HG02763 (cell line): ENCODE measurements at regions not wholly inside any gene's neighbourhood (a gene's known extent, or its start where the extent isn't known, plus 50 kb on each side); places are given as distances from the start of the nearest gene placed in this dataset.

Source experiments
- ATAC-seq: cut with Tn5 transposase; IDR thresholded peaks from one replicate; pipeline ENCODE4 v1.9.1; 2021; ENCODE audit warnings: mild to moderate bottlenecking, moderate library complexity; ENCODE audit not compliant: unreplicated experiment

- ATAC-seq, result no peak
Measured at GRCh38 chr5:34529581-34530331, 126.4 kb upstream of the RAI14 start.

GRCh38 chr5:34530637-34531036 lies 125.5 kb upstream of the RAI14 start:
- no peak for ATAC-seq

DNA sequence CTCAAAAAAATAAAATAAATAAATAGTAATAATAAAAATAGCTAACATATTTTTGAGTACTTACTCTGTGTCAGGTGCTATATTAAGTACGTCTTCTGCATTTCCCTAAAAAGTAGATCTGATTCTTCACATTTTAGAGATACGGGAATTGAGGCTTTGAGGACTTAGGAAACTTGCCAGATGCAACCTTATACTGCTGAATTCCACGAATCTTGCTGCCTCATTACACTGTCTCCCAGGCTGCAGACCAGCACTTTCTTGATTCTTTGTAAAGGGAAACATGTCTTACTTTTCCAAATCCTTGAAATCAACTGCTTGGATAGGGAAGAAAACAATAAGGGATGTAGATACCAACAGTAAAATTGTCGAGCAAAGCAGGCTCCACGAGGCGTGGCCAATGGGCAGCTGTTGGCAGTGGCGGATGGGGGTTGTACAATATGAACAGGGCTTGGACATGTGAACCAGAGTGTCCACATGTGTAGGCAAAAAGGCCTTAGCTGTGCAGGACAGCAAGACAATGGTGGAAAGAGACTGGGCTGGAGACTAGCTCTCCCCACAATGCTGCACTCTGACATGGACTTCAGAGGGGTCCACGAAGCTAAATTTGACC lies 124.3 kb upstream of the RAI14 start:
- ATAC-seq, result no peak

GRCh38 chr5:34533582-34534522 lies 122.3 kb upstream of the RAI14 start:
- peak; percentile 89 for ATAC-seq

DNA sequence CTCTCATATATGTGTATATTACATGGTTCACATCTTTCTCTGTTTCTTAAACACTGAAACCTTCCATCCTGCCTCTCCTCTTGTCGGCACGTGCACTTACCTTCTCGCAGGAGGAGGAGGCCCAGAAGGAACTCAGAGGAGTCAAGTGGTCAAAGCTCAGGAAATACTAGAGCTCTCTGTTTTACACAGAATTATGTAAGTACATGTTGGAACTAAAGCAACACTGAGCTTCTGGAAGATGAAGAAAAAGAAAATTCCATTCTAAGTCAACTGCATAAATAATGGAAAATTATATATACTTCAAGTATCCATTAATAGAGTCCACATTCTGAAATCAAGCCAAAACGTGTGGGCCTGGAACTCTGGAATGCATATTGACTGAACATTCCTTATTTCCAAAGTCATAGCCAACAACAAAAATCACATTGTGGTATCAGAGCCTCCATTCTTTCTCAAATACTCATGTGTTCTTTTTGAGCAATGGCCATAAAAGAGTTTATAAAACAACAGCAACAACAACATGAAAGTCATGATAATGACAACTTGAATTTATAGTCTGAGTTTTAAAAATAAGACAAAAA lies 121.5 kb upstream of the RAI14 start:
- no peak for ATAC-seq

- no peak for ATAC-seq
Measured at GRCh38 chr5:34535433-34535832, 120.7 kb upstream of the RAI14 start.

DNA sequence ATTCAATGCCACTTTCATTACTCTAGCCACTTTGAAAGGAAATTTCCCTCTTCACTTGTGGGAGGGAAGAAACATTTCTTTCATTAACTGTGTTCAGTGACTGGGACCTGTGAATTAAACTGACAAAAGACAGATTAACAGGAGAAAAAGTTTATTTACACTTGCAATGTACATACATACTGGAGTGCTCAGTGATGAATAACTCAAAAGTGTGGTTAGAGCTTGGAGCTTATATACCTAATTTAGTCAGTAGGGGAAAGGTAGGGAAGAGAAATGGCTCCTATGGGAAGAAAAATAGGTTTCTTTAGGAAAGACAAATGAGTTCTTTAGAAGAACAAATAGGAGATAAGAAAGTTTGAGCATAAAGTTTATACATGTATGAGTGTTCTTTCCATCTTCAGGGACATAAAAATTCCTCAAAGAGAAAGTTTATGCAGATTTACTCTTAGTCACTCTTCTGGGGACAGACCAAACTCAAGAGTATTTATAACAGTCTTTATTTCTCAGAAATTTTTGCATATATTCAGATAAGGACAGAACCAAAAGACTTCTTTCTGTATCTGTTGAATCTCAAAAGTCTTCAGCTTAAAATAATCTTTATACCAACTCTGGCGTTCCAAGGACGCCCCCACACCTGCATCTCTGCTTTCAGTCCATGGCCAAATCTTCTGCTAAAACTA lies 120.0 kb upstream of the RAI14 start:
- ATAC-seq, result no peak

GRCh38 chr5:34536699-34537098 lies 119.4 kb upstream of the RAI14 start:
- no peak for ATAC-seq

DNA sequence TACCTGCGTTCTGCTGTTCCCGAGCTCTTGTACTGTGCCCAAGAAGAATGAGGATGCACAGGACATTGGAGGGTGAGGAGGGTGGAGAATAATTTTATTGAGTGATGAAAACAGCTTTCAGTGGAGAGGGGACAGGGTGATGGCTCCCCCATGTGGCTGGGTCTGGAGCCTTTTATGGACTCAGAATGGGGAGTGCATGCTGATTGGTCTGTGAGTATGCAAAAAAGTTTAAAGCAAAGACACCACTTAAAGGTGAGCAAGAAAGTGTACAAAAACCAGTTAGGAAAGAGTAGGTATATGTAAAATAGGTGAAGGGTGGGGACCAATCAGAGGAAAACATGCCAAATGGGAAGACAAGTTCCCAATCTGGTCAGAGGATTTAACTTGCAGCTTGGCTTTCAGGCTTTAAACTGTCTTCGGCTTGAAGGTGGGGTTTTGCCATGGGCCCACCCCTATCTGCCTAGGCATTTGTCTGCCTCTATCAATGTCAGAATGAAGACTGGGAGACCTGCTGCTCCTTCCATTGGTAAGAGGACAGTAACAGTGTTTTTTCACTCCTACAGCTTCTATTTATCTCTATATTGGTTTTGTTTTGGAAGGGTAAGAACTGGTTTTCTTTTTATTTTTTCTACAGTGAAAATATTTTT lies 118.0 kb upstream of the RAI14 start:
- ATAC-seq, result no peak

DNA sequence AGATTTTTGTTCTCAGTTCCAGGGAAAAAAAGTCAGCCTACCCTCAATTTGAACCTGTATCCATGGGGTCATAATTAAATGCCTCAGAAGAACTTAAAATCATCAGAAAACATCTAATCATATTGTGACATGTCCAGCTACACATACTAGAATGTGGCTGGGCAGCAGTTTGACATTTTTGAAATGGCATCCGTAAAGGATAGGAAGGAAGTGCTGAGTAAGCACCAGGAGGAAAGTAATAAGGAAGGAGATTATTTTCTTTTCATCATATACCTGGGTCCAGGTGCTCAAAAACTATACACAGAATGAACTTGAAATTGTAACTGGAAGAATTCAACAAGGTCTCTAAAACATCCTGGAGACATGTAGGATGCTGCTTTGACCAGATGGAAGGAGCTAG lies 116.9 kb upstream of the RAI14 start:
- ATAC-seq, result no peak

DNA sequence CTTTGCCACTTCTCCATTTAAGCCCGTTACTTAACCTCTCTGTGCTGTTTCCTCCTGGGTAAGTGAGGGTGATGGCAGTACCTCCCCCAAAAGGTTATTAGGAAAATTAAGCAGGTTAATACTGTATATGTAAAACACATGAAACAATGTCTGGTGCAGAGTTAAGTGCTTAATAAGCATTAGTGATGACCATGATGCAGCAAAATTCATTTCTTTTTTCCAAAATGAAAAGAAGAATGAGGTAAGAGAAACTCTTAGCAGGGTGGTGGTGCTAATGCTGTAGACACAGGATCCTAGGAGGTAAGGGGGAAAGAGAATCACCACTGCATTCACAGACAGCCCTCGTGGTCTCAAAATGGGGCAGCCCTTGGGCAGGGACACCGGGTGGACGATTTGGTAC lies 115.1 kb upstream of the RAI14 start:
- no peak for ATAC-seq

- ATAC-seq, result no peak
Measured at GRCh38 chr5:34542818-34543217, 113.3 kb upstream of the RAI14 start.

- ATAC-seq, result no peak
Measured at GRCh38 chr5:34543687-34544086, 112.4 kb upstream of the RAI14 start.

DNA sequence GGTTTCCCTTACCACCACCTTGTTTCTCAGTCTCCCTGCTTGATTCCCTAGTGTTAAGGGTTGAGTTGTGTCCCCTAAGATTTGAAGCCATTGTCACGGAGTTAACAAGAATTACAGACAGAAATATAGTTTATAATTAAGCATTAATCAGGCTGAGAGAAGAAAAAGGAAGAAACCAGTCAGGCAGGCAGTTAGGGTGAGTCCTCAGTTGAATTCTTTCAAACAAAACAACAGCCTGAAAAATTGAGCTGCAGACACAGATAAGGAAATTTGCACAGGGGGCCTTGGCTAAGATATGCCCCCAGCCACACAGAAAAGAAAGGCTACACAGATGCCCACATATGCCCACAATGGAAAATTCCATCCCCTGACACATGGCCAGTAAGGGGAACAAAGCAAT lies 111.7 kb upstream of the RAI14 start:
- no peak for ATAC-seq

- no peak for ATAC-seq
Measured at GRCh38 chr5:34545164-34545563, 111.0 kb upstream of the RAI14 start.

- ATAC-seq, result no peak
Measured at GRCh38 chr5:34545626-34546025, 110.5 kb upstream of the RAI14 start.

- ATAC-seq, result no peak
Measured at GRCh38 chr5:34547300-34548085, 108.6 kb upstream of the RAI14 start.

GRCh38 chr5:34548086-34548403 lies 108.1 kb upstream of the RAI14 start:
- ATAC-seq, result no peak

DNA sequence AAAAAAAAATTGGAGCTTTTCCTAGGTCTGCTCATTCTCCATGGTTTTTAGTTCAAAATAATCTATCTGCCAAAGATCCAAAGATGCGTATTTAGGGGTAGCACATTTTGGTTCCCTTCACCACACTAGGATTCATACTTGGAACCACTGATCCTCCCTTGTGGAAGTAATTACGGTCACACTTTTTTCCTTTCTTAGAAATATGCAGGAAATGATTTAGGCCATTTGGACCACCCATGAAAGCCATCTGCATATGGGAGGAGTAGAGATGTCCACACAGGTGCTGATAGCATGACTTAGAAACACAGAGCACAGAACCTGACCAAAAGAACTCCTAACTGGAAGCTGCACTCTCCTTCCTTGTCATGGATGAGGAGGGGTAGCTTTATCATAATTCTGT lies 105.9 kb upstream of the RAI14 start:
- no peak for ATAC-seq

- ATAC-seq, result no peak
Measured at GRCh38 chr5:34550964-34551363, 105.2 kb upstream of the RAI14 start.
